Mesenchymal stem cell (in vitro differentiated cells and primary cell): ENCODE measurements at regions not wholly inside any gene's neighbourhood (a gene's known extent, or its start where the extent isn't known, plus 50 kb on each side); places are given as distances from the start of the nearest gene placed in this dataset.

ENCODE experiments used
- DNase-seq: peaks from one replicate; pipeline ENCODE4 v3.0.0-alpha.2; 2013
- H2AFZ ChIP-seq: one replicate; pipeline ENCODE4 v1.6.1; 2013; ENCODE audit warnings: low read depth, mild to moderate bottlenecking, control low read depth, inconsistent platforms, low read length, moderate library complexity
- H2AK5ac ChIP-seq: 2 replicates; pipeline ENCODE4 v1.6.1; 2013; ENCODE audit warnings: low read length, moderate library complexity, mild to moderate bottlenecking, inconsistent platforms; ENCODE audit not compliant: severe bottlenecking
- H2BK120ac ChIP-seq: one replicate; pipeline ENCODE4 v1.6.1; 2013; ENCODE audit warnings: low read depth, mild to moderate bottlenecking, inconsistent platforms, low read length, moderate library complexity
- H2BK12ac ChIP-seq, 2 experiments: one replicate each; pipeline ENCODE4 v1.6.1; 2013; ENCODE audit warnings: inconsistent platforms in 2 of 2, low read length in 2 of 2, mild to moderate bottlenecking in 2 of 2, moderate library complexity in 2 of 2, control low read depth in 1 of 2
- H2BK15ac ChIP-seq: one replicate; pipeline ENCODE4 v1.6.1; 2013; ENCODE audit warnings: mild to moderate bottlenecking, low read depth, inconsistent platforms; ENCODE audit not compliant: poor library complexity, severe bottlenecking
- H2BK5ac ChIP-seq: 2 replicates; pipeline ENCODE4 v1.6.1; 2013; ENCODE audit warnings: low read depth, mild to moderate bottlenecking, low read length, control low read depth, inconsistent platforms; ENCODE audit not compliant: poor library complexity, severe bottlenecking
- H3K14ac ChIP-seq, 2 experiments: one replicate each; pipeline ENCODE4 v1.6.1; 2013; ENCODE audit warnings: inconsistent platforms in 2 of 2, low read length in 2 of 2, control low read depth in 1 of 2, mild to moderate bottlenecking in 1 of 2, moderate library complexity in 1 of 2
- H3K18ac ChIP-seq, 2 experiments: one replicate each; pipeline ENCODE4 v1.6.1; 2013; ENCODE audit warnings: inconsistent platforms in 2 of 2, low read length in 2 of 2, control low read depth in 1 of 2, low read depth in 1 of 2, mild to moderate bottlenecking in 1 of 2
- H3K23ac ChIP-seq, 2 experiments: one replicate each; pipeline ENCODE4 v1.6.1; 2013; ENCODE audit warnings: inconsistent platforms in 2 of 2, low read length in 2 of 2, mild to moderate bottlenecking in 2 of 2, moderate library complexity in 2 of 2, control low read depth in 1 of 2
- H3K27ac ChIP-seq: 2 replicates; pipeline ENCODE4 v1.5.1; 2013; ENCODE audit warnings: mild to moderate bottlenecking, moderate library complexity, low read length, control low read depth, inconsistent platforms; ENCODE audit not compliant: poor library complexity, severe bottlenecking
- H3K27me3 ChIP-seq, 2 experiments: 2 replicates each; pipeline versions ENCODE4 v1.6.1 to v1.7.0; 2013; ENCODE audit warnings: low read length in 2 of 2, mild to moderate bottlenecking in 2 of 2, moderate library complexity in 2 of 2, control low read depth in 1 of 2, inconsistent platforms in 1 of 2; ENCODE audit not compliant: control insufficient read depth in 1 of 2, insufficient read depth in 1 of 2
- H3K36me3 ChIP-seq, 2 experiments: 2 replicates each; pipeline versions ENCODE4 v1.6.1 to v1.7.0; 2013; ENCODE audit warnings: low read length in 2 of 2, control low read depth in 1 of 2, inconsistent platforms in 1 of 2, low read depth in 1 of 2, mild to moderate bottlenecking in 1 of 2; ENCODE audit not compliant: insufficient read depth in 2 of 2, control insufficient read depth in 1 of 2
- H3K4ac ChIP-seq, 2 experiments: one replicate each; pipeline ENCODE4 v1.6.1; 2013; ENCODE audit warnings: inconsistent platforms in 2 of 2, low read length in 2 of 2, mild to moderate bottlenecking in 2 of 2, moderate library complexity in 2 of 2, control low read depth in 1 of 2, low read depth in 1 of 2
- H3K4me1 ChIP-seq: 2 replicates; pipeline ENCODE4 v1.6.1; 2013; ENCODE audit warnings: low read depth, low read length, control low read depth; ENCODE audit not compliant: control insufficient read depth, insufficient read depth
- H3K4me2 ChIP-seq: 2 replicates; pipeline ENCODE4 v1.6.1; 2013; ENCODE audit warnings: low read length, mild to moderate bottlenecking, inconsistent platforms; ENCODE audit not compliant: poor library complexity, severe bottlenecking
- H3K4me3 ChIP-seq, 2 experiments: 2 replicates each; pipeline versions ENCODE4 v1.5.1 to v1.7.0; 2013; ENCODE audit warnings: low read length in 2 of 2, mild to moderate bottlenecking in 2 of 2, control low read depth in 1 of 2, low read depth in 1 of 2; ENCODE audit not compliant: insufficient read depth in 1 of 2
- H3K79me1 ChIP-seq: replicated peaks from 2 replicates; pipeline ENCODE4 v1.6.1; 2013; ENCODE audit warnings: mild to moderate bottlenecking, control low read depth, low read length, inconsistent platforms; ENCODE audit not compliant: poor library complexity, severe bottlenecking
- H3K9ac ChIP-seq: 2 replicates; pipeline ENCODE4 v1.7.0; 2013; ENCODE audit warnings: mild to moderate bottlenecking, low read length, moderate library complexity
- H3K9me3 ChIP-seq: 2 replicates; pipeline ENCODE4 v1.7.0; 2013; ENCODE audit warnings: mild to moderate bottlenecking, low read length; ENCODE audit not compliant: control insufficient read depth
- H4K8ac ChIP-seq: one replicate; pipeline ENCODE4 v1.6.1; 2013; ENCODE audit warnings: inconsistent platforms, mild to moderate bottlenecking, low read length, moderate library complexity
- H4K91ac ChIP-seq: one replicate; pipeline ENCODE4 v1.6.1; 2013; ENCODE audit warnings: mild to moderate bottlenecking, low read length, inconsistent platforms
- WGBS: methylation state at CpG from one replicate; pipeline ENCODE4 v1.1.7; 2013; ENCODE audit warnings: mixed read lengths; 5-methylcytosine and 5-hydroxymethylcytosine counted together

DNA sequence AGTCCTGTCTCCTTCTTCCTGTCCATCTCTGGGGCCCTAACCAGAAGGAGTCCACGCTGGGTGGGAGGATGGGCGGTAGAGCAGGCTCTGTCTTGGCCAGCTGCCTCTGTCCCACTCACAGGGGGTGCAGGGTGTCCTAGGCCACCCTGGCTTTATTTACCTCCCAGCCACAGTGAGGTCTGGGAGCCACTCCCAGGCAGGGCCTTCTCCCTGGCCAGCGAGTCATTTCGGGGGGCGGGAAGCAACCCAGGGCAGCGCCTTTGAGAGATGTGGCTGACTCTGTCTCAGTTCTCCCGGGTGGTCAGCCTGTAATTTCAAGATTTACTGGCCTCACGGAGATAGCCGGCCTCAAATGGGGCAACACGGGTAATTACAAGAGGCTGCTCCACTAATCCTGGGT lies 67.4 kb upstream of the PTCH1 start:
- Histone ChIP-seq H3K18ac (no peak overlapping the region), H3K4ac (no peak overlapping the region), H2BK12ac (no peak overlapping the region), H3K27me3 (peaks cover 0 to 20% of the 10 kb centered on the region in 2 experiments), H3K4me1 (peaks cover 27% of the 10 kb centered on the region), H3K27ac (no peak overlapping the region), H3K23ac (no peak overlapping the region), H2AFZ (no peak overlapping the region), H3K9me3 (no peaks in the 10 kb centered on the region), H3K4me3 (no peak overlapping the region), H2BK5ac (no peak overlapping the region), H3K9ac (no peak overlapping the region), H3K36me3 (no peaks in the 10 kb centered on the region), H2AK5ac (no peak overlapping the region), H4K8ac (no peak overlapping the region), H4K91ac (no peak overlapping the region), H3K4me2 (no peak overlapping the region), H2BK120ac (no peak overlapping the region), H2BK15ac (no peak overlapping the region), H3K14ac (no peak overlapping the region), H3K79me1 (no peaks in the 10 kb centered on the region)
- 40% methylated on average over 10 of the region's 10 CpGs for WGBS
- no peak for DNase-seq

DNA sequence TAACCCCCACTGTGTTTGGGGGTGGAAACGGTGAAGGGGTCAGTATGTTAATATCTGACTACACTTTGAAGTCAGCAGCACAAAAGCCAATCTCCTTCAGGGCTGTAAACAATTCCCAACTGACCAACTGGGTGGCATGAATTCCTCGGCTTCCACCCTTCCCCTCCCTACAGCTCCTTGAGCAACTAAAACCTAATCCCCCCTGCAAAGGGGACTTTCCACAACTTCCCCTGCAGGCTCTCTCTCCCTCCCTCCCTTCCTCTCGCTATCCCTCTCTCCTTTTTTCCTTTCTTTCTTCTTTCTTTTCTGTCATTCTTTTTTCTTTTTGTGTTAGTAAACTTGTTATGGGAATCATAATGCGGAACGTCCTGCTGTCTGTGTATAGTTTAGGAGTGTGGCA lies 65.1 kb upstream of the PTCH1 start:
- Histone ChIP-seq H3K18ac (no peak overlapping the region), H3K4me2 (no peak overlapping the region), H2BK12ac (no peak overlapping the region), H3K4me3 (no peak overlapping the region), H3K23ac (no peak overlapping the region), H3K9me3 (no peaks in the 10 kb centered on the region), H3K14ac (no peak overlapping the region), H4K8ac (no peak overlapping the region), H3K4me1 (peaks cover 13% of the 10 kb centered on the region), H2BK15ac (no peak overlapping the region), H2AK5ac (no peak overlapping the region), H3K27me3 (peaks cover 0 to 37% of the 10 kb centered on the region in 2 experiments), H3K9ac (no peak overlapping the region), H3K79me1 (no peaks in the 10 kb centered on the region), H4K91ac (no peak overlapping the region), H2BK120ac (no peak overlapping the region), H3K27ac (no peak overlapping the region), H2BK5ac (no peak overlapping the region), H3K4ac (no peak overlapping the region), H2AFZ (no peak overlapping the region), H3K36me3 (no peaks in the 10 kb centered on the region)
- no peak for DNase-seq
- WGBS, result 74% methylated on average over 4 of the region's 5 CpGs

DNA sequence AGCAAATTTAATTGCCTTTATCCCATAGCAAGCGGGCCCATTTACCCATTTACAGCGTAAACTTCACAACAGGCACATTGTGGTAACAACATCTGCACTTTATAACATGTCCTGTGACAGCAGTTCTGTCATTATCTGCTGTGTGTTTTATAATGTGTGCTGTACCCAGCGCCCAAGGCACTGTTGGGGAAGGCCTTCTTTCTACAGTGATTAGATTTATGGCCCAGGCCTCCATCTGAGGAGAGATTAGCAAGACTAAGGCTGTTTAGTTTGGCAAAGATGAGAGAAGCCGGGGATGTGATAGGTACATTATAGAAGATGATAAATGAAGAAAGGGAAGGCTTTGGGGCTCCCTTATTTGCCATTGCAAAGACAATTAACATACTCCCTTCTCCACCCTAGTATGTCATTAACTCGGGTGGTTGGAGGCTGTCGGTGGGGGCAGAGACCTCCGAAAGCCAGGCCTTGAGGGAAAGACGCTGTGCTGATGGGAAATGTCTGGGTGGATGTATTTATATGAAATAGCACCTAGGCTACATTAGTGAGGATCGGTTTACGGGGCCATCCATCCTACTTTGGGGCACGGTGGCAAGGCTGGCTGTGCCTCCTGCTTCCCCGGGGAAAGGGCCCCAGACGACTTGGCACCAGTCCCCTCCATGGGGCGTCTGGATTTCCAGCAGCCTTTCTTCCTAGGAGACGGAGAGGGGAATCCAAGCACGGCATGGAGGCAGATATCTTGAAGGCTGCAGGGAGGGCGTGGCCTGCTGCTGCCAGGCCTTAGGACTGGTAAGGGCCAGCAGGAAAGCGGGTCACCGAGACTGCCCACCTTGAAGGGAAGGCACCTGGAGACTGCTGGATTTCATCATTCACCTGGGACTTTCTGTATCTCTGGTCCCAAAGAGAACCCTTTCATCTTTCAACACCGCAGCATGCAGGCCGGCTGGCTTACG lies 64.3 kb upstream of the PTCH1 start:
- H3K79me1 ChIP-seq, result no peaks in the 10 kb centered on the region
- no peaks in the 10 kb centered on the region for H3K9me3 ChIP-seq
- no peak overlapping the region for H3K18ac ChIP-seq
- H3K9ac ChIP-seq, result no peak overlapping the region
- H3K27ac ChIP-seq, result no peak overlapping the region
- WGBS, result 59% methylated on average over 19 of the region's 22 CpGs
- H4K91ac ChIP-seq, result no peak overlapping the region
- H2AFZ ChIP-seq, result no peak overlapping the region
- no peak overlapping the region for H3K4me2 ChIP-seq
- no peak overlapping the region for H3K4ac ChIP-seq
- H2AK5ac ChIP-seq, result no peak overlapping the region
- H3K14ac ChIP-seq, result no peak overlapping the region
- no peak overlapping the region for H3K4me3 ChIP-seq
- H2BK120ac ChIP-seq, result no peak overlapping the region
- peak; percentile 9 for DNase-seq
- no peak overlapping the region for H2BK12ac ChIP-seq
- peaks cover 0 to 40% of the 10 kb centered on the region in 2 experiments for H3K27me3 ChIP-seq
- H4K8ac ChIP-seq, result no peak overlapping the region
- no peaks in the 10 kb centered on the region for H3K36me3 ChIP-seq
- H2BK5ac ChIP-seq, result no peak overlapping the region
- no peak overlapping the region for H3K23ac ChIP-seq
- peaks cover 11% of the 10 kb centered on the region for H3K4me1 ChIP-seq
- peak overlapping the region; percentile 2 for H2BK15ac ChIP-seq

DNA sequence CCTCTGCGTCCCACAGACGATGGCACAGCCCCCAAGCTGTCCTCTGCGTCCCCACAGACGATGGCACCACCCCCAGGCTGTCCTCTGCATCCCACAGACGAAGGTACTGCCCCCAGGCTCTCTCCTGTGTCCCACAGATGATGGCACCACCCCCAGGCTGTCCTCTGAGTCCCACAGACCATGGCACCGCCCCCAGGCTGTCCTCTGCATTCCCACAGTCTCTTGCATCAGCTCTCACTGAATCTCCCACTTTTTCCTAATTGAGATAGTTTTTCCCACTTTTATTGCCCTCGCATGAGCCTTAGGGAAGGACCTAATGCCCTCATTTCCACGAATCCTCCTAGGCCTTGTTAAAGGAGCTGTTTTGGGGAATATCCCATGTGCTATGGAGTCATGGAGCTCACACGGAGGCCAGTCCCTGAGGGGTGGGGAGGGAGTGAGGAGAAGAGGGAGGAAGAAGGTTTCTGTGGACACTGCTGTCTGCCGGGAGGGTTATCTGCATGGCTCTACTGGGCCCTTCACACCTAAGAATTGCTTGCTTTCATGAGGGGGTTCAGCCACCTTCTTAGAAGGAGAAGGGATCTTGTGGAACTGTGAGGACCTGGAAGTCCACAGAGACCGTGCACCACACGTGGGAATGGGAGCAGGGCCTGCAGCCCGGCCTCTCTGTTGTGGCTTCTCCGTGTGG lies 58.2 kb upstream of the PTCH1 start:
- Histone ChIP-seq H3K14ac (peak overlapping the region in 1 of 2 experiments; percentile 7), H2BK15ac (no peak overlapping the region), H3K4me1 (peaks cover 8% of the 10 kb centered on the region), H3K27me3 (peaks cover 0 to 60% of the 10 kb centered on the region in 2 experiments), H4K91ac (no peak overlapping the region), H4K8ac (no peak overlapping the region), H3K79me1 (no peaks in the 10 kb centered on the region), H3K18ac (no peak overlapping the region), H2BK5ac (no peak overlapping the region), H3K9me3 (no peaks in the 10 kb centered on the region), H3K36me3 (no peaks in the 10 kb centered on the region), H2BK120ac (no peak overlapping the region), H2AK5ac (no peak overlapping the region), H3K4ac (no peak overlapping the region), H2BK12ac (no peak overlapping the region), H3K4me3 (no peak overlapping the region), H3K9ac (no peak overlapping the region), H2AFZ (no peak overlapping the region), H3K4me2 (no peak overlapping the region), H3K23ac (no peak overlapping the region), H3K27ac (no peak overlapping the region)
- no peak for DNase-seq
- WGBS, result 80% methylated on average over 14 of the region's 14 CpGs
